ENCODE measurements at regions not wholly inside any gene's neighbourhood (a gene's known extent, or its start where the extent isn't known, plus 50 kb on each side); places are given as distances from the start of the nearest gene placed in this dataset.

DNA sequence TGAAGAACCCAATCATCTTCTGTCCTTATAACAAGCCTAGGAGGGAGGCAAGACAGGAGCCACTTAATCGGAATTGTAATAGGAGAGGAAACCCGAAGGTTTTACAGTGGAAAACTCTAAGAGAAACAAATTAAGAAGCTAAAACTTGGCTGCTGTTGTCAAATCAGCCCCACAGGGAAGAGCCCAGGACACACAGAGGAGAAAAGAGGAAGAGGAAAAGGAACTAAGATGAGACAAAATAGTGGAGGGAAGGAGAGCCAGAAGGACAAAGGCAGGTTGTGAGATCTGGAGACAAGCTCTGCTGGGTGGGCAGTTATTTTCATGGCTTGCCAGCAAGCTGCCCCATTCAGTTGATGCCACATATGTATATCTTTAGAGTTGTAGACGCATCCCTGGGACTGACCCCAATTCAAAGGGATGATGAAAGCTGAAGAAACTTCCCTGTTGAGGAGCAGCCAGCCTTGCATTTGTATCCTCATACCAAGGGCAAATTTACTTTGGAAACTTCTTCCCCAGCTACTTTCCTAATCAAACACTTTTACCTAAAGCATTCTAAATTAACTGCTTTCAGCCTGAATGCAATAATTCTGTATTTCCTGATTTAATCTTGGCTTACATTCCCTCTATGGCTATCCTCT, 499.8 kb upstream of the MEIS1 start:
- TF ChIP-seq EGR1 (IDR thresholded peaks at IDR 0.05) (no peak), RAD21 (IDR thresholded peaks at IDR 0.05; ENCODE audit: low read depth) (no peak), CEBPB (IDR thresholded peaks at IDR 0.05) (no peak)
